DND-41 (cell line): ENCODE measurements at regions not wholly inside any gene's neighbourhood (a gene's known extent, or its start where the extent isn't known, plus 50 kb on each side); places are given as distances from the start of the nearest gene placed in this dataset.
"Not testable (repeated sequence)": the region's sequence is repeated elsewhere in the genome, so short reads cannot be mapped to it uniquely, and the experiment has no call there.

Experiments used
- ATAC-seq: fragments of 200-7000 bp; cut with Tn5 transposase; 3 replicates; pipeline ENCODE4 v1.9.1; 2021; ENCODE audit warnings: low read depth; ENCODE audit not compliant: insufficient read depth
- DNase-seq: peaks from one replicate; pipeline ENCODE4 v3.0.0-alpha.2; 2020
- H2AFZ ChIP-seq: 2 replicates; pipeline ENCODE4 v1.6.0; 2012; ENCODE audit warnings: low read depth, low read length
- H3K27ac ChIP-seq: 2 replicates; pipeline ENCODE4 v1.5.1; 2012; ENCODE audit warnings: low read length, inconsistent platforms
- H3K27me3 ChIP-seq: fragments of 200-600 bp; sonication (generic); 2 replicates; pipeline ENCODE4 v1.6.0; 2012; ENCODE audit warnings: low read length, mild to moderate bottlenecking, inconsistent platforms; ENCODE audit not compliant: insufficient read depth, poor library complexity
- H3K36me3 ChIP-seq: 2 replicates; pipeline ENCODE4 v1.5.1; 2012; ENCODE audit warnings: low read length, inconsistent platforms; ENCODE audit not compliant: insufficient read depth
- H3K4me1 ChIP-seq: 2 replicates; pipeline ENCODE4 v1.5.1; 2012; ENCODE audit warnings: mild to moderate bottlenecking, low read length; ENCODE audit not compliant: insufficient read depth
- H3K4me2 ChIP-seq: 2 replicates; pipeline ENCODE4 v1.6.0; 2012; ENCODE audit warnings: mild to moderate bottlenecking, moderate library complexity, low read length, inconsistent platforms; ENCODE audit not compliant: insufficient read depth
- H3K4me3 ChIP-seq, 2 experiments: fragments of 200-600 bp in 1 of 2; shearing (Covaris generic) in 1 of 2; 2 replicates each; pipeline ENCODE4 v1.5.1; 2012 to 2016; ENCODE audit warnings: inconsistent platforms in 2 of 2, low read length in 2 of 2, mild to moderate bottlenecking in 2 of 2, low read depth in 1 of 2, moderate library complexity in 1 of 2
- H3K79me2 ChIP-seq: 2 replicates; pipeline ENCODE4 v1.6.0; 2012; ENCODE audit warnings: low read length, inconsistent platforms; ENCODE audit not compliant: insufficient read depth
- H3K9ac ChIP-seq: 2 replicates; pipeline ENCODE4 v1.6.0; 2012; ENCODE audit warnings: low read depth, mild to moderate bottlenecking, inconsistent platforms, low read length, moderate library complexity
- H3K9me3 ChIP-seq: 2 replicates; pipeline ENCODE4 v1.5.1; 2012; ENCODE audit warnings: low read length, moderate library complexity, mild to moderate bottlenecking, inconsistent platforms; ENCODE audit not compliant: insufficient read depth, severe bottlenecking
- H4K20me1 ChIP-seq: 2 replicates; pipeline ENCODE4 v1.6.0; 2012; ENCODE audit warnings: low read length; ENCODE audit not compliant: insufficient read depth
- CTCF ChIP-seq: IDR thresholded peaks from 2 replicates; pipeline ENCODE4 v1.5.1; 2012; ENCODE audit warnings: borderline replicate concordance, low read length, moderate library complexity, mild to moderate bottlenecking; ENCODE audit not compliant: poor library complexity, severe bottlenecking; ENCODE audit errors: extremely low read depth
- EZH2 ChIP-seq: IDR thresholded peaks from 3 replicates; pipeline ENCODE4 v1.6.1; 2012; ENCODE audit warnings: borderline replicate concordance, low read depth, mild to moderate bottlenecking, moderate library complexity, low read length, inconsistent platforms; ENCODE audit not compliant: severe bottlenecking

- TF ChIP-seq EZH2 (no peak), CTCF (no peak)
- Histone ChIP-seq H2AFZ (no peak overlapping the region), H3K4me2 (no peak overlapping the region), H4K20me1 (no peaks in the 10 kb centered on the region), H3K4me3 (no peak overlapping the region), H3K79me2 (no peaks in the 10 kb centered on the region), H3K27ac (no peak overlapping the region), H3K9me3 (no peaks in the 10 kb centered on the region), H3K27me3 (no peaks in the 10 kb centered on the region), H3K36me3 (no peaks in the 10 kb centered on the region), H3K9ac (no peak overlapping the region), H3K4me1 (no peaks in the 10 kb centered on the region)
- ATAC-seq (no peak), DNase-seq (no peak)
Measured at GRCh38 chr10:64573623-64574325, 1052.6 kb downstream of the REEP3 start.

GRCh38 chr10:64574371-64574770 is 1053.2 kb downstream of the REEP3 start:
- Histone ChIP-seq H3K36me3 (no peaks in the 10 kb centered on the region), H4K20me1 (no peaks in the 10 kb centered on the region), H3K9ac (no peak overlapping the region), H3K79me2 (no peaks in the 10 kb centered on the region), H2AFZ (no peak overlapping the region), H3K4me3 (no peak overlapping the region), H3K4me2 (no peak overlapping the region), H3K9me3 (no peaks in the 10 kb centered on the region), H3K27ac (no peak overlapping the region), H3K4me1 (no peaks in the 10 kb centered on the region), H3K27me3 (no peaks in the 10 kb centered on the region)
- TF ChIP-seq CTCF, result no peak
- TF ChIP-seq EZH2, result no peak
- no peak for ATAC-seq
- DNase-seq, result no peak

GRCh38 chr10:64576497-64576896 is 1055.3 kb downstream of the REEP3 start:
- no peak overlapping the region for H3K9ac ChIP-seq
- no peaks in the 10 kb centered on the region for H3K79me2 ChIP-seq
- TF ChIP-seq EZH2, result no peak
- no peak for TF ChIP-seq CTCF
- H3K4me1 ChIP-seq, result no peaks in the 10 kb centered on the region
- no peaks in the 10 kb centered on the region for H3K9me3 ChIP-seq
- no peaks in the 10 kb centered on the region for H3K27me3 ChIP-seq
- ATAC-seq, result no peak
- H2AFZ ChIP-seq, result no peak overlapping the region
- H3K27ac ChIP-seq, result no peak overlapping the region
- DNase-seq, result no peak
- H3K4me2 ChIP-seq, result no peak overlapping the region
- no peaks in the 10 kb centered on the region for H3K36me3 ChIP-seq
- no peak overlapping the region for H3K4me3 ChIP-seq
- H4K20me1 ChIP-seq, result no peaks in the 10 kb centered on the region

- not testable (repeated sequence) for H3K79me2 ChIP-seq, H4K20me1 ChIP-seq, H3K4me1 ChIP-seq, ATAC-seq, H3K9ac ChIP-seq, H3K36me3 ChIP-seq, H3K4me3 ChIP-seq, H3K4me2 ChIP-seq, H3K27me3 ChIP-seq, DNase-seq, H3K27ac ChIP-seq, H3K9me3 ChIP-seq, H2AFZ ChIP-seq
Measured at GRCh38 chr10:64578757-64579156, 1057.6 kb downstream of the REEP3 start.
